ENCODE measurements at regions not wholly inside any gene's neighbourhood (a gene's known extent, or its start where the extent isn't known, plus 50 kb on each side); places are given as distances from the start of the nearest gene placed in this dataset.
A peak's percentile ranks its signal among the peaks of the same experiment; 100 is the strongest.
"Not testable (repeated sequence)": the region's sequence is repeated elsewhere in the genome, so short reads cannot be mapped to it uniquely, and the experiment has no call there.

- not testable (repeated sequence) for H3K9me3 Mint-ChIP-seq; DNase-seq; H3K36me3 Mint-ChIP-seq (ENCODE audit: insufficient read depth in 2 of 2); ATAC-seq (replicated peaks in 1 of 2); H3K27ac Mint-ChIP-seq; H3K4me3 Mint-ChIP-seq; H3K27me3 Mint-ChIP-seq (ENCODE audit: low read depth)
- peaks cover 14% of the 10 kb centered on the region for H3K4me1 Mint-ChIP-seq (ENCODE audit: low read depth)
Observed at GRCh38 chr11:104771046-104771445, 127.2 kb downstream of the CASP12 start.

GRCh38 chr11:104765401-104766095 is 132.7 kb downstream of the CASP12 start:
- no peak for ATAC-seq (replicated peaks in 1 of 2)
- H3K27ac Mint-ChIP-seq = no peak overlapping the region
- no peak overlapping the region for H3K4me3 Mint-ChIP-seq
- no peak for DNase-seq
- peaks cover 11% of the 10 kb centered on the region for H3K4me1 Mint-ChIP-seq (ENCODE audit: low read depth)
- peaks cover 3 to 4% of the 10 kb centered on the region in 2 donors for H3K36me3 Mint-ChIP-seq (ENCODE audit: insufficient read depth in 2 of 2)
- H3K9me3 Mint-ChIP-seq = peaks cover 0 to 5% of the 10 kb centered on the region in 2 donors
- H3K27me3 Mint-ChIP-seq (ENCODE audit: low read depth) = no peaks in the 10 kb centered on the region

DNA sequence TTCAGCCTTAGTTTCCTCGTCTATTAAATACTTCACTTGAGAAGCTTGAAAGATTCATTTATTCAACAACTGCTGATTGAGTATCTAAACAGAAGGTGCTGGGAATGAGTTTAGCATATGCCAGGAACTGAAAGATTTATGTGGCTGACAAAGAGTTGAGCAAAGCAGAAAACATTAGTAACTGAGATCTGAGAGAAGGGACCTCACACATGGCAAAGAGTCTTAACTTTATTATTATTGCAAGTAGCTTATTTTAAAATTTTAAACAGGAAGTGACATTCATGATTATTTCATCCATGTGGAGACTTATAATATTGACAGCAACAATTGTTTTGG is 133.6 kb downstream of the CASP12 start:
- no peak for DNase-seq
- H3K27ac Mint-ChIP-seq = no peak overlapping the region
- H3K4me1 Mint-ChIP-seq (ENCODE audit: low read depth) = peaks cover 11% of the 10 kb centered on the region
- no peaks in the 10 kb centered on the region for H3K27me3 Mint-ChIP-seq (ENCODE audit: low read depth)
- peaks cover 7 to 8% of the 10 kb centered on the region in 2 donors for H3K36me3 Mint-ChIP-seq (ENCODE audit: insufficient read depth in 2 of 2)
- peak overlapping the region in 1 of 2 donors; percentile 64 for H3K4me3 Mint-ChIP-seq
- H3K9me3 Mint-ChIP-seq = peaks cover 5 to 7% of the 10 kb centered on the region in 2 donors
- peak in 1 of 2 donors; percentile 21 for ATAC-seq (replicated peaks in 1 of 2)

- peaks cover 8 to 10% of the 10 kb centered on the region in 2 donors for H3K9me3 Mint-ChIP-seq
- H3K4me1 Mint-ChIP-seq (ENCODE audit: low read depth) = peaks cover 11% of the 10 kb centered on the region
- H3K27ac Mint-ChIP-seq = no peak overlapping the region
- no peak for DNase-seq
- H3K36me3 Mint-ChIP-seq (ENCODE audit: insufficient read depth in 2 of 2) = peaks cover 10 to 13% of the 10 kb centered on the region in 2 donors
- H3K4me3 Mint-ChIP-seq = peak overlapping the region in 1 of 2 donors; percentile 64
- ATAC-seq (replicated peaks in 1 of 2) = peak in 1 of 2 donors; percentile 65
- no peaks in the 10 kb centered on the region for H3K27me3 Mint-ChIP-seq (ENCODE audit: low read depth)
Observed at GRCh38 chr11:104763930-104764709, 134.1 kb downstream of the CASP12 start.

DNA sequence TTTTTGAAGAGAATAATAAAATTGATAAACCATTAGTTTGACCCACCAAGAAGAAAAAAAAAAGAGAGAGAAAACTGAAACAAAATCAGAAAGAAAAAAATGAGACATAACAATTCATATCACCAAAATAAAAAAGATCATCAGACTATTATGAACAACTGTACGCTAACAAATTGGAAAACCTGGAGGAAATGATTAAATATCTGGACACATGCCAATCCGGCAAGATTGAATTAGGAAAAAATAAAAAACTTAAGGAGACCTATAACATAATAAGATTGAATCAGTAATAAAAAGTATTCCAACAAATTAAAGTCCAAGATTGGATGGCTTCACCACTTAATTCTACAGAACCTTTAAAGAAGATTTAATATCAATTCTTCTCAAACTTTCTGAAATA is 136.7 kb downstream of the CASP12 start:
- peak overlapping the region; percentile 80 for H3K27ac Mint-ChIP-seq
- H3K27me3 Mint-ChIP-seq (ENCODE audit: low read depth) = no peaks in the 10 kb centered on the region
- H3K4me3 Mint-ChIP-seq = no peak overlapping the region
- peaks cover 9 to 14% of the 10 kb centered on the region in 2 donors for H3K36me3 Mint-ChIP-seq (ENCODE audit: insufficient read depth in 2 of 2)
- DNase-seq (no peak), ATAC-seq (replicated peaks in 1 of 2) (no peak)
- H3K4me1 Mint-ChIP-seq (ENCODE audit: low read depth) = peaks cover 11% of the 10 kb centered on the region
- peaks cover 8 to 10% of the 10 kb centered on the region in 2 donors for H3K9me3 Mint-ChIP-seq

- H3K4me1 Mint-ChIP-seq (ENCODE audit: low read depth) = peaks cover 7% of the 10 kb centered on the region
- H3K27me3 Mint-ChIP-seq (ENCODE audit: low read depth) = no peaks in the 10 kb centered on the region
- no peak overlapping the region for H3K27ac Mint-ChIP-seq
- no peak for ATAC-seq (replicated peaks in 1 of 2)
- H3K36me3 Mint-ChIP-seq (ENCODE audit: insufficient read depth in 2 of 2) = peaks cover 9 to 14% of the 10 kb centered on the region in 2 donors
- H3K4me3 Mint-ChIP-seq = no peak overlapping the region
- no peak for DNase-seq
- H3K9me3 Mint-ChIP-seq = peaks cover 8 to 10% of the 10 kb centered on the region in 2 donors
Observed at GRCh38 chr11:104759464-104759863, 138.8 kb downstream of the CASP12 start.

GRCh38 chr11:104738918-104739317 is 159.3 kb downstream of the CASP12 start:
- H3K9me3 Mint-ChIP-seq = peaks cover 2 to 3% of the 10 kb centered on the region in 2 donors
- H3K27ac Mint-ChIP-seq = no peak overlapping the region
- H3K4me3 Mint-ChIP-seq = no peak overlapping the region
- no peaks in the 10 kb centered on the region for H3K27me3 Mint-ChIP-seq (ENCODE audit: low read depth)
- peaks cover 2% of the 10 kb centered on the region in 2 donors for H3K36me3 Mint-ChIP-seq (ENCODE audit: insufficient read depth in 2 of 2)
- peaks cover 13% of the 10 kb centered on the region for H3K4me1 Mint-ChIP-seq (ENCODE audit: low read depth)
- DNase-seq (no peak), ATAC-seq (replicated peaks in 1 of 2) (no peak)

DNA sequence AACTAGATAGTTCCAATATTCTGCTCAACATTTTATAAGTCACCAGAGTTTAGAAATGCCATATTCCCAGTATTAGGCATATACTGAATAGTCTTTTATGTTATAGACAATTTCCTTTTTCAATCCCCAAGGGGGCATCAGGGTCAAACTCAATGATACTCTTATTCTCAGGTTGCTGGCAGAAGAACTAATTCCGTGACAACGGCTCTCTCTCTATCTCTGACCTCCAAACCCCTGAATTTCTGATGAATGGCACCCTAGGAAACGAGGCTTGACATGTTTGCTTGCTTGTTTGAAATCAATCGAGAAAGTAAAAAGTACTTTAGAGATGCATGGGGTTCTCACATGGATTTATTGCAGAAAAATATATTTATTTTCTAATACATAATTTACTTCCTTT is 160.1 kb downstream of the CASP12 start:
- Mint-ChIP-seq H3K4me1 (ENCODE audit: low read depth) (peaks cover 13% of the 10 kb centered on the region), H3K27me3 (ENCODE audit: low read depth) (no peaks in the 10 kb centered on the region), H3K27ac (no peak overlapping the region), H3K4me3 (no peak overlapping the region), H3K36me3 (ENCODE audit: insufficient read depth in 2 of 2) (peaks cover 2% of the 10 kb centered on the region in 2 donors), H3K9me3 (peaks cover 2 to 3% of the 10 kb centered on the region in 2 donors)
- DNase-seq (no peak), ATAC-seq (replicated peaks in 1 of 2) (no peak)

DNA sequence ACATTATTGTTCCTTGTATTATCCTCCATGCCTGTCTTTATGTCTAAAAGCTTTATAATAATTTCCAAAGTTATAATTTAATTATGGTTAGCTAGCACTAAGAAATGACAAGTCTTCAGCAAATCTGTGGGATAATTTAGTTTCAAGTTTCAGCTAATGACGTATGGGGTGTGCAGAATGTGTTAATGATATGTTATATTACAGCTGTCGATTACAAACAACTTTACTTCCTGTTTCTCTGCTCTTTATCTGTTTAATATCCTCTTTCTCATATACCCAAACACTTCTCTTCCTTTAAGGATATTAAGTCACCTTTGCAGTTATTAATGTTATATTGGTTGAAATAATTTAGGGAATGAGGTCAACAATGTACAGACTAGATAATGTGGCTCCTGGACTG is 161.8 kb downstream of the CASP12 start:
- Mint-ChIP-seq H3K36me3 (ENCODE audit: insufficient read depth in 2 of 2) (peaks cover 2% of the 10 kb centered on the region in 2 donors), H3K4me1 (ENCODE audit: low read depth) (peaks cover 20% of the 10 kb centered on the region), H3K27ac (no peak overlapping the region), H3K9me3 (peaks cover 2 to 3% of the 10 kb centered on the region in 2 donors), H3K4me3 (no peak overlapping the region), H3K27me3 (ENCODE audit: low read depth) (no peaks in the 10 kb centered on the region)
- ATAC-seq (replicated peaks in 1 of 2) (no peak), DNase-seq (no peak)

DNA sequence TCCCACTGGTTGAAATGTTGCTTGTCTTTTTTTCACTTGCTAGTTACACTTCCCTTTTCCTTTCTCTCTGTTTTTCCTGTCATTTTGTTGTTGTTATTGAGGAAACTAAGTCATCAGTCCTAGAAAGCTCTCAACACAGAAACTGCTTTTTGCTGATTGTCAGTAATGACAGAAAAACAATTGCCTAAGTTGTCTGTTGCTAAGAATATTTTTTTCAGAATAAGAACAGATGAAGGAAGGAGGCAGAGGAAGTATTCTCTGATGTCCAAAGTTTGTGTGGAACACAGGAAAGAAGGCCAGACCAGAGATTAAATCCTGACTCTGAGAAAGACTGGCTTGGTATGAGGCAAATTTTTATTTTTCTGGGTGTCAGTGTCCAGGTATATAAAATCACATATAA is 163.3 kb downstream of the CASP12 start:
- Mint-ChIP-seq H3K27ac (no peak overlapping the region), H3K4me1 (ENCODE audit: low read depth) (peaks cover 18% of the 10 kb centered on the region), H3K36me3 (ENCODE audit: insufficient read depth in 2 of 2) (peaks cover 2% of the 10 kb centered on the region in 2 donors), H3K27me3 (ENCODE audit: low read depth) (no peaks in the 10 kb centered on the region), H3K4me3 (no peak overlapping the region), H3K9me3 (peaks cover 2 to 3% of the 10 kb centered on the region in 2 donors)
- no peak for ATAC-seq (replicated peaks in 1 of 2)
- no peak for DNase-seq

DNA sequence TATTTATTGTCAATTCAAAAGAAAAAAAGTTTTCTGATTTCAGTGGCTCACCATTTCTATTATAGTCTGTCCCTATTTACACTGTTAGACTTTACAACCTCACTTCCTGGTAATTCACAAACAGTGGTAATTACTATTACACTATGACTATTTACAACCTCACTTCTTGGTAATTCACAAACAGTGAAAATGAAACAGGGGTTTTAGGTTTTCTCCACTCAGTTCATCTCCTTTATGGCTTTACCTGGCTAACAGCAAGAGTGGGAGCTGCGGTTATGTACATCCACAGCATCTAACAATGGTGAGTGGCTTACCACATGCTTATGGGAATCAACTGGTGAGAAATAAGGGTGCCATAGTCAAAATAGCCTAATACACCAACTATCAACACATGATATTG is 166.4 kb downstream of the CASP12 start:
- H3K27me3 Mint-ChIP-seq (ENCODE audit: low read depth) = no peaks in the 10 kb centered on the region
- H3K4me1 Mint-ChIP-seq (ENCODE audit: low read depth) = peaks cover 12% of the 10 kb centered on the region
- no peaks in the 10 kb centered on the region for H3K9me3 Mint-ChIP-seq
- H3K27ac Mint-ChIP-seq = no peak overlapping the region
- ATAC-seq (replicated peaks in 1 of 2) (peak; percentile 51 to 91), DNase-seq (peak in 1 of 2 donors; percentile 21)
- H3K4me3 Mint-ChIP-seq = peak overlapping the region in 1 of 2 donors; percentile 5
- no peaks in the 10 kb centered on the region for H3K36me3 Mint-ChIP-seq (ENCODE audit: insufficient read depth in 2 of 2)

DNA sequence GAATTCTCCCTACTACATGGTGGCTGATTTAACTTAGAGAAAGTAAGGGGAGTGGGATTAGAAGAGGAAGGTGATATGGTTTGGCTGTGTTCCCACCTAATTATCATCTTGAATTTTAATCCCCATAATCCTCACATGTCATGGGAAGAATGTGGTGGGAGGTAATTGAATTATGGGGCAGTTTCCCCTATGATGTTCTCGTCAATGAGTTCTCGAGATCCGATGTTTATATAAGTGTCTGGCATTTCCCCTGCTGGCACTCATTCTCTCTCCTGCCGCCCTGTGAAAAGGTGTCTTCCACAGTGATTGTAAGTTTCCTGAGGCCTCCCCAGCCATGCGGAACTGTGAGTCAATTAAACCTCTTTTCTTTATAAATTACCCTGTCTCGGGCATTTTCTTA is 169.3 kb downstream of the CASP12 start:
- Mint-ChIP-seq H3K27ac (no peak overlapping the region), H3K27me3 (ENCODE audit: low read depth) (no peaks in the 10 kb centered on the region), H3K4me1 (ENCODE audit: low read depth) (peaks cover 6% of the 10 kb centered on the region), H3K36me3 (ENCODE audit: insufficient read depth in 2 of 2) (no peaks in the 10 kb centered on the region), H3K4me3 (no peak overlapping the region), H3K9me3 (no peaks in the 10 kb centered on the region)
- DNase-seq (no peak), ATAC-seq (replicated peaks in 1 of 2) (no peak)

DNA sequence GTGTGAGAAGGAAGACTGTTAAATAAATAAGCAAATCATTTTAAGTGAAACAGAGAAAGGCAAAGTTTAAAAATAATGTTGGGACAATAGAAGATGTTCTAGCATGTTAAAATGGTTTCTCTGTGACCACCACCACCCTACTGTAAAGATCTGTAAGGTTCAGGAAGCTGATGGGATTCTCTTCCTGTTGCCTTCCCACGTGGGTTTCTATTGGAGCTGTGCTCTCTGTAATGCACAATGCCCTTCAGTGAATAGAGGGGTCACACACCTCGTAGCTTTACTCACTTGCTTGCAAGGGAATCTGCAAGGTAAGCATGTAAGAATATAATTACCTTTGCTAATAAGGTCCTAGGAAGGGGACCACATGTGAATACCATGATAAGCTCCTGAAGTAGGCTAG is 170.5 kb downstream of the CASP12 start:
- Mint-ChIP-seq H3K4me3 (no peak overlapping the region), H3K36me3 (ENCODE audit: insufficient read depth in 2 of 2) (peaks cover 2 to 7% of the 10 kb centered on the region in 2 donors), H3K4me1 (ENCODE audit: low read depth) (peaks cover 6% of the 10 kb centered on the region), H3K9me3 (peaks cover 3 to 4% of the 10 kb centered on the region in 2 donors), H3K27ac (no peak overlapping the region), H3K27me3 (ENCODE audit: low read depth) (no peaks in the 10 kb centered on the region)
- DNase-seq = no peak
- no peak for ATAC-seq (replicated peaks in 1 of 2)
